ENCODE measurements at regions not wholly inside any gene's neighbourhood (a gene's known extent, or its start where the extent isn't known, plus 50 kb on each side); places are given as distances from the start of the nearest gene placed in this dataset.

DNA sequence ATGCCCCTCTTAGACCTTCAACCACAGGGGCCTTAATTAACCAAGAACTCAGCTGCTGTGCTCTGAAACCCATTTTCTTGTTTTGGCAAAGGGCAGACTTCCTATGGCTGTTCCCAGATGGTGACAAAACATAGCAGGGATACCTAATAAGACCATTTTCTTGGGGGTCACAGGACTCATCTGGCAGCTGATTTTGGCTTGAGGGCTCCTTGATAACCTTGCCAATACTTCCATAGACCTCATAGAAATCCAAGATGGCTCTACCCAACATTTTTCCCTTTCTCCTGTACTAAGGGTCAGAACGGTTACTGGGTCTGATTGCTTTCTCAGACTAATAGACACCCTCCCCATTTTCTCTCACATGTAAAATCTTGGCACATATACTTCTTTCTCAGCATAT lies 757.7 kb upstream of the SEMA6A start:
- TF ChIP-seq POLR2AphosphoS5 (IDR thresholded peaks at IDR 0.05), result no peak
- TF ChIP-seq, protein P1, sequence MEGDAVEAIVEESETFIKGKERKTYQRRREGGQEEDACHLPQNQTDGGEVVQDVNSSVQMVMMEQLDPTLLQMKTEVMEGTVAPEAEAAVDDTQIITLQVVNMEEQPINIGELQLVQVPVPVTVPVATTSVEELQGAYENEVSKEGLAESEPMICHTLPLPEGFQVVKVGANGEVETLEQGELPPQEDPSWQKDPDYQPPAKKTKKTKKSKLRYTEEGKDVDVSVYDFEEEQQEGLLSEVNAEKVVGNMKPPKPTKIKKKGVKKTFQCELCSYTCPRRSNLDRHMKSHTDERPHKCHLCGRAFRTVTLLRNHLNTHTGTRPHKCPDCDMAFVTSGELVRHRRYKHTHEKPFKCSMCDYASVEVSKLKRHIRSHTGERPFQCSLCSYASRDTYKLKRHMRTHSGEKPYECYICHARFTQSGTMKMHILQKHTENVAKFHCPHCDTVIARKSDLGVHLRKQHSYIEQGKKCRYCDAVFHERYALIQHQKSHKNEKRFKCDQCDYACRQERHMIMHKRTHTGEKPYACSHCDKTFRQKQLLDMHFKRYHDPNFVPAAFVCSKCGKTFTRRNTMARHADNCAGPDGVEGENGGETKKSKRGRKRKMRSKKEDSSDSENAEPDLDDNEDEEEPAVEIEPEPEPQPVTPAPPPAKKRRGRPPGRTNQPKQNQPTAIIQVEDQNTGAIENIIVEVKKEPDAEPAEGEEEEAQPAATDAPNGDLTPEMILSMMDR (IDR thresholded peaks at IDR 0.05), result no peak
- TF ChIP-seq EP300 (IDR thresholded peaks at IDR 0.05), result no peak
